Ishikawa (cell line): ENCODE measurements at regions not wholly inside any gene's neighbourhood (a gene's known extent, or its start where the extent isn't known, plus 50 kb on each side); places are given as distances from the start of the nearest gene placed in this dataset.

Source experiments
- CEBPB ChIP-seq: IDR thresholded peaks from 2 replicates; pipeline ENCODE4 v1.6.1; 2012
- CREB1 ChIP-seq: IDR thresholded peaks from 2 replicates; pipeline ENCODE4 v1.6.1; 2012; ENCODE audit warnings: low read depth
- EGR1 ChIP-seq: IDR thresholded peaks from 2 replicates; pipeline ENCODE4 v1.6.1; 2012
- EP300 ChIP-seq: IDR thresholded peaks from 2 replicates; pipeline ENCODE4 v1.6.1; 2012; ENCODE audit warnings: borderline replicate concordance
- FOXM1 ChIP-seq: IDR thresholded peaks from 2 replicates; pipeline ENCODE4 v1.6.1; 2012; ENCODE audit warnings: low read depth, borderline replicate concordance
- MAX ChIP-seq: IDR thresholded peaks from 2 replicates; pipeline ENCODE4 v1.6.1; 2012
- NFIC ChIP-seq: IDR thresholded peaks from 2 replicates; pipeline ENCODE4 v1.6.1; 2012
- RAD21 ChIP-seq: IDR thresholded peaks from 2 replicates; pipeline ENCODE4 v1.6.1; 2012; ENCODE audit warnings: low read depth
- REST ChIP-seq: IDR thresholded peaks from 2 replicates; pipeline ENCODE4 v1.6.1; 2012; ENCODE audit warnings: low read depth, mild to moderate bottlenecking
- TAF1 ChIP-seq: IDR thresholded peaks from 2 replicates; pipeline ENCODE4 v1.6.1; 2012; ENCODE audit warnings: low read depth, mild to moderate bottlenecking
- TCF12 ChIP-seq: IDR thresholded peaks from 2 replicates; pipeline ENCODE4 v1.6.1; 2012; ENCODE audit warnings: low read depth
- TEAD4 ChIP-seq: IDR thresholded peaks from 2 replicates; pipeline ENCODE4 v1.6.1; 2012
- USF1 ChIP-seq: IDR thresholded peaks from 2 replicates; pipeline ENCODE4 v1.6.1; 2012
- YY1 ChIP-seq: IDR thresholded peaks from 2 replicates; pipeline ENCODE4 v1.6.1; 2012; ENCODE audit warnings: low read depth
- ZBTB7A ChIP-seq: IDR thresholded peaks from 2 replicates; pipeline ENCODE4 v1.6.1; 2012; ENCODE audit warnings: low read depth

DNA sequence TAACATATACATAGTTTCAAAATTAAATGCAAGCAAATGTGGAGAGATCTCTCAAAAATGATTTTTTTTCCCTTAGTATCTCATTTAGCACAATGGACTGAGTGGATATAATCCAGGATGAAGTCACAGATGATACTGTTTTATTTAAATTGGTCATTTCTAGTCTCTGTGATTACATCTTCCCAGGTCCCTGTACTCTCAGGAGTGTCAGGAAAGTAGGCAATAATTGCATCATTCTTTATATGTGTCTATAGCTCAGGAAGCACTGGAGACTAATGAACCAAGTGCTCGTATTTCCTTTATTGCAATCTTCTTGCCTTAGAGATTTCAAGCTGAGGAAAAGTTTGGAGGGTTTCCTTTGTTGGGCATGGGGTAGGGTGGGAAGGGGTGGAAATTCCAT lies 309.4 kb upstream of the THRB start:
- TF ChIP-seq TEAD4 (no peak), RAD21 (no peak), REST (no peak), TCF12 (no peak), YY1 (no peak), ZBTB7A (no peak)

GRCh38 chr3:24810881-24811280 lies 316.2 kb upstream of the THRB start:
- TF ChIP-seq MAX (no peak), EGR1 (no peak), FOXM1 (no peak), TCF12 (no peak), RAD21 (no peak), REST (no peak), ZBTB7A (no peak), TAF1 (no peak), NFIC (no peak), EP300 (no peak), CEBPB (no peak), USF1 (no peak), CREB1 (no peak), YY1 (no peak), TEAD4 (no peak)

GRCh38 chr3:24812116-24812515 lies 317.5 kb upstream of the THRB start:
- peak; percentile 51; the same call in 1 of the 2 replicates for TF ChIP-seq NFIC
- no peak for TF ChIP-seq FOXM1
- TF ChIP-seq TEAD4: no peak

DNA sequence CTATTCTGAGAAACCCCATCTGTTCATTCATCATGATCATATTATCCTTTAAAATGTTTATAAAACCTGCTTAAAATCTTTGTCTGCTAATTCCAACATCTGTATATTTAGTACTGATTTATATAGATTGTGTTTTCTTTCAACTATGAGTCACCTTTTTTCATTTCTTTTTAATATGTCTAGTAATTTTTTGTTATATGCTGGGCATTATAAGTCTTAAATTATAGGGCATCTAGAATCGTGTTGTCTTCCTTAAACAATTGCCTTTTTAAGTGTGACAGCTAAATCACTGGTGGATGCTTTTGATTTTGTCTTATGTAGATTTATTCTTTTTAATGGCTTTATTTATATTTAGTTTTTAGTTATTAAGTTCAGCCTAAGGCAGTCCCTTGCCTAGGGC lies 323.4 kb upstream of the THRB start:
- TF ChIP-seq TEAD4 (no peak), NFIC (no peak), TCF12 (no peak), EP300 (no peak), USF1 (no peak), FOXM1 (no peak), CEBPB (no peak), EGR1 (no peak), REST (no peak), RAD21 (no peak), TAF1 (no peak), ZBTB7A (no peak), CREB1 (no peak), YY1 (no peak), MAX (no peak)

DNA sequence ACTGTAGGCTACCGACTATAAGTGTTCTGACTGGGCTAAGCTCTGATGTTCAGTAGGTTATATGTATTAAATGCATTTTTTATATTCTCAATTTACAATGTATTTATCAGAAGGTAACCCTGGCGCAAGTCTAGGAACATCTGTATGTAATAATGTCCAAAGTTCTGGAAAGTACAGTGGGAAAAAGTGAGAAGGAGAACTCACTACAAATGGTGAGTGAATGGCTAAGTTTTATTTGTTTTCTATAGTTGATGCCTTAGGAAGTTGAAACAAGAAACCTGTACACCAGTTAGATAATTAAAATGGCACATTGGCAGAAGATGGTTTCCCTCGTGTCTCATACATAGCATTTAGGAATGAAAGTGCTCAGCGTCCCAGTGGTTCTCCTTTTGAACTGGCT lies 333.4 kb upstream of the THRB start:
- TF ChIP-seq USF1 (no peak), NFIC (no peak), TCF12 (no peak), EP300 (no peak), ZBTB7A (no peak), FOXM1 (no peak), CEBPB (no peak), TEAD4 (no peak), REST (no peak), YY1 (no peak), EGR1 (no peak), CREB1 (no peak), MAX (no peak), TAF1 (no peak), RAD21 (no peak)
